SK-N-SH (cell line): ENCODE measurements at regions not wholly inside any gene's neighbourhood (a gene's known extent, or its start where the extent isn't known, plus 50 kb on each side); places are given as distances from the start of the nearest gene placed in this dataset.

Source experiments
- CTCF ChIA-PET: fragments of 300-600, 350-600 bp; formaldehyde crosslinking; extraction: SDS; loops from one replicate; lab custom pipeline; 2021; lab: Yijun Ruan, JAX
- POLR2A ChIA-PET: fragments of 350-600 bp; sonication (Branson Sonifier 250); formaldehyde crosslinking; extraction: SDS; loops from one replicate; lab custom pipeline; 2020; ENCODE audit warnings: antibody characterized with exemption, inconsistent platforms; lab: Yijun Ruan, JAX
- DNase-seq: peaks from one replicate; pipeline ENCODE4 v3.0.0; 2012
- H2AFZ ChIP-seq: fragments of 200-600 bp; sonication (generic); 2 replicates; pipeline ENCODE4 v1.8.1; 2016; ENCODE audit warnings: antibody characterized with exemption, mild to moderate bottlenecking, low read depth
- H3F3A ChIP-seq: fragments of 200-600 bp; sonication (generic); replicated peaks from 2 replicates; pipeline ENCODE3; 2016; ENCODE audit warnings: antibody characterized with exemption, mild to moderate bottlenecking; ENCODE audit not compliant: insufficient read depth
- H3K27ac ChIP-seq, 2 experiments: fragments of 200-500 bp in 1 of 2; fragments of 200-600 bp in 1 of 2; sonication (Bioruptor generic) in 1 of 2; sonication (generic), shearing (Covaris generic) in 1 of 2; 2 replicates each; pipeline versions ENCODE4 v1.5.1 to v1.6.1; 2014 to 2016; ENCODE audit warnings: low read depth in 2 of 2, inconsistent platforms in 1 of 2, low read length in 1 of 2, mild to moderate bottlenecking in 1 of 2, mixed read lengths in 1 of 2
- H3K27me3 ChIP-seq: fragments of 200-600 bp; sonication (generic), shearing (Covaris generic); 2 replicates; pipeline ENCODE4 v1.6.1; 2016; ENCODE audit warnings: mixed run types; ENCODE audit not compliant: insufficient read depth
- H3K36me3 ChIP-seq, 2 experiments: fragments of 200-500 bp in 1 of 2; fragments of 200-600 bp in 1 of 2; sonication (Bioruptor generic) in 1 of 2; sonication (generic) in 1 of 2; replicated peaks in 1 of 2; 2 replicates each; pipeline versions ENCODE3 to v1.5.1; 2014 to 2016; ENCODE audit warnings: low read length in 1 of 2, mild to moderate bottlenecking in 1 of 2; ENCODE audit not compliant: insufficient read depth in 2 of 2, control insufficient read depth in 1 of 2
- H3K4me1 ChIP-seq, 2 experiments: fragments of 200-500 bp in 1 of 2; fragments of 200-600 bp in 1 of 2; sonication (Bioruptor generic) in 1 of 2; sonication (generic), shearing (Covaris generic) in 1 of 2; 2 replicates each; pipeline versions ENCODE4 v1.5.1 to v1.6.1; 2014 to 2016; ENCODE audit warnings: low read depth in 1 of 2, low read length in 1 of 2, mixed run types in 1 of 2; ENCODE audit not compliant: insufficient read depth in 2 of 2, control insufficient read depth in 1 of 2
- H3K4me2 ChIP-seq: fragments of 200-600 bp; sonication (generic), shearing (Covaris generic); 2 replicates; pipeline ENCODE4 v1.6.1; 2017; ENCODE audit warnings: mixed run types
- H3K4me3 ChIP-seq, 2 experiments: fragments of 200-500 bp in 1 of 2; fragments of 200-600 bp in 1 of 2; sonication (Bioruptor generic) in 1 of 2; sonication (generic), shearing (Covaris generic) in 1 of 2; 2 replicates each; pipeline versions ENCODE4 v1.5.1 to v1.8.1; 2014 to 2016; ENCODE audit warnings: low read depth in 2 of 2, inconsistent platforms in 1 of 2, low read length in 1 of 2, mild to moderate bottlenecking in 1 of 2, mixed read lengths in 1 of 2, moderate library complexity in 1 of 2
- H3K79me2 ChIP-seq: fragments of 200-600 bp; sonication (generic); 2 replicates; pipeline ENCODE4 v1.8.1; 2017; ENCODE audit warnings: mild to moderate bottlenecking; ENCODE audit not compliant: insufficient read depth
- H3K9ac ChIP-seq: fragments of 200-600 bp; sonication (generic); 2 replicates; pipeline ENCODE4 v1.6.1; 2017; ENCODE audit warnings: mixed run types
- H3K9me2 ChIP-seq: fragments of 200-600 bp; sonication (generic); 2 replicates; pipeline ENCODE4 v1.6.1; 2017; ENCODE audit warnings: mixed run types
- H3K9me3 ChIP-seq: fragments of 200-600 bp; sonication (generic); 2 replicates; pipeline ENCODE4 v1.6.1; 2017; ENCODE audit warnings: mixed run types, mild to moderate bottlenecking, moderate library complexity
- H4K20me1 ChIP-seq: fragments of 200-600 bp; sonication (generic); 2 replicates; pipeline ENCODE4 v1.6.1; 2017; ENCODE audit warnings: mild to moderate bottlenecking, mixed run types; ENCODE audit not compliant: insufficient read depth
- CTCF ChIP-seq: fragments of 200-600 bp; sonication (generic); IDR thresholded peaks from 2 replicates; pipeline ENCODE4 v1.6.1; 2017; ENCODE audit warnings: antibody characterized with exemption, mild to moderate bottlenecking, moderate library complexity
- FOXJ3 ChIP-seq: sonication (generic); formaldehyde crosslinking; IDR thresholded peaks from 2 replicates; pipeline ENCODE4 v1.5.1; 2020; ENCODE audit warnings: mild to moderate bottlenecking, missing genetic modification reagents
- GABPA ChIP-seq: IDR thresholded peaks from 2 replicates; pipeline ENCODE4 v1.4.0; 2012; ENCODE audit warnings: low read depth, mild to moderate bottlenecking
- GATA2 ChIP-seq: sonication (generic); formaldehyde crosslinking; IDR thresholded peaks from 2 replicates; pipeline ENCODE4 v1.5.0; 2020; ENCODE audit warnings: mild to moderate bottlenecking, missing genetic modification reagents
- JUND ChIP-seq: IDR thresholded peaks from 2 replicates; pipeline ENCODE4 v1.4.0; 2012
- MEF2A ChIP-seq: IDR thresholded peaks from 2 replicates; pipeline ENCODE4 v1.4.0; 2012; ENCODE audit warnings: low read depth, borderline replicate concordance
- NFIC ChIP-seq: IDR thresholded peaks from 2 replicates; pipeline ENCODE4 v1.4.0; 2012; ENCODE audit warnings: borderline replicate concordance
- NRF1 ChIP-seq: IDR thresholded peaks from 2 replicates; pipeline ENCODE4 v1.6.1; 2012; ENCODE audit warnings: low read depth, mild to moderate bottlenecking, low read length
- POLR2AphosphoS5 ChIP-seq: IDR thresholded peaks from 2 replicates; pipeline ENCODE4 v1.6.1; 2012; ENCODE audit warnings: low read depth, low read length
- REST ChIP-seq: IDR thresholded peaks from 2 replicates; pipeline ENCODE4 v1.6.1; 2012; ENCODE audit warnings: mild to moderate bottlenecking, low read depth, low read length, moderate library complexity
- SIN3A ChIP-seq: IDR thresholded peaks from 2 replicates; pipeline ENCODE4 v1.6.1; 2012; ENCODE audit warnings: low read depth, mild to moderate bottlenecking, low read length, moderate library complexity, borderline replicate concordance
- YY1 ChIP-seq: IDR thresholded peaks from 2 replicates; pipeline ENCODE4 v1.4.0; 2012; ENCODE audit warnings: low read depth, mild to moderate bottlenecking
- WGBS: methylation state at CpG from one replicate; pipeline ENCODE4 v1.1.6; 2017; ENCODE audit warnings: low lambda C conversion rate; 5-methylcytosine and 5-hydroxymethylcytosine counted together
- TF ChIP-seq, protein P1 (sequence below): IDR thresholded peaks from 2 replicates; pipeline ENCODE4 v1.4.0; 2012; ENCODE audit warnings: low read depth, borderline replicate concordance

- POLR2A ChIA-PET: no interaction called here
- Histone ChIP-seq H3K4me3 (no peak overlapping the region), H3K27ac (no peak overlapping the region), H3K9me2 (no peaks in the 10 kb centered on the region), H3K4me2 (no peak overlapping the region), H3K4me1 (no peaks in the 10 kb centered on the region), H3K36me3 (no peaks in the 10 kb centered on the region), H2AFZ (no peak overlapping the region), H3K9me3 (no peaks in the 10 kb centered on the region), H3F3A (no peaks in the 10 kb centered on the region), H3K9ac (no peak overlapping the region), H4K20me1 (no peaks in the 10 kb centered on the region), H3K79me2 (no peaks in the 10 kb centered on the region), H3K27me3 (no peaks in the 10 kb centered on the region)
- no peak for DNase-seq
- CTCF ChIA-PET: no interaction called here
- 44% methylated on average over 3 of the region's 3 CpGs for WGBS
- TF ChIP-seq GABPA (no peak), SIN3A (no peak), CTCF (no peak), NRF1 (no peak), FOXJ3 (CRISPR knock-in tag) (no peak)
Observed at GRCh38 chr20:12074111-12074655, 156.5 kb downstream of the BTBD3 start.

DNA sequence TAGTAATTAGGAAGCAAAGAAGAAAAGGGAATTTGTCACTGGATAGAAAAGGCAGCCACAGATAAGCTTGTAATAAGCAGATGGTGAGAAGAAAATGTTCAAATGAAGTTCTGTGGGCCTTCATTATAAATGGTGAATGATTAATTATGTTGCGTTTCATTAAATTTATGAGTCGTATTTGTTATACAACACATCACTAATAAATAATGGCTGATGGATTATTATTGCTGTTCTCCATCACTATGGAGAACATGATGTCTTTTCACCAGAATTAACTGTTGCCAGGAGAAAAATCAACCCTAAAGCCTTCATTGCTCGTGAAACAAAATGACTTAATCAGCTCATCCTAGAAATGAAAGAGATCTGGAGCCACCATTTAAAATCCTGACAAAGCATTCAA is 158.5 kb downstream of the BTBD3 start:
- ChIA-PET POLR2A (no interaction called here), CTCF (interaction anchor here (1.2 kb wide), 1 partner anchor 18 kb away, joined by 5 read pairs; no protein-coding TSS in a partner anchor)
- no peaks in the 10 kb centered on the region for H3K9me2 ChIP-seq
- no peak for TF ChIP-seq REST
- no peak for TF ChIP-seq MEF2A
- no peak for TF ChIP-seq JUND
- TF ChIP-seq, protein P1, sequence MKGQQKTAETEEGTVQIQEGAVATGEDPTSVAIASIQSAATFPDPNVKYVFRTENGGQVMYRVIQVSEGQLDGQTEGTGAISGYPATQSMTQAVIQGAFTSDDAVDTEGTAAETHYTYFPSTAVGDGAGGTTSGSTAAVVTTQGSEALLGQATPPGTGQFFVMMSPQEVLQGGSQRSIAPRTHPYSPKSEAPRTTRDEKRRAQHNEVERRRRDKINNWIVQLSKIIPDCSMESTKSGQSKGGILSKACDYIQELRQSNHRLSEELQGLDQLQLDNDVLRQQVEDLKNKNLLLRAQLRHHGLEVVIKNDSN: no peak
- TF ChIP-seq SIN3A: no peak
- TF ChIP-seq YY1: no peak
- TF ChIP-seq POLR2AphosphoS5: no peak
- no peak for TF ChIP-seq NFIC
- TF ChIP-seq GABPA: no peak
- no peak for TF ChIP-seq GATA2 (CRISPR knock-in tag)
- H2AFZ ChIP-seq: no peak overlapping the region
- no peak for DNase-seq
- no peak overlapping the region for H3K9ac ChIP-seq
- H3K27ac ChIP-seq: no peak overlapping the region
- H3K9me3 ChIP-seq: no peaks in the 10 kb centered on the region
- H3K79me2 ChIP-seq: no peaks in the 10 kb centered on the region
- H3K27me3 ChIP-seq: no peaks in the 10 kb centered on the region
- WGBS: 46% methylated on average over 3 of the region's 3 CpGs
- no peaks in the 10 kb centered on the region for H3F3A ChIP-seq
- H3K36me3 ChIP-seq: no peaks in the 10 kb centered on the region
- H3K4me2 ChIP-seq: no peak overlapping the region
- H4K20me1 ChIP-seq: no peaks in the 10 kb centered on the region
- H3K4me3 ChIP-seq: no peak overlapping the region
- H3K4me1 ChIP-seq: no peaks in the 10 kb centered on the region
